Keratinocyte (primary cell): ENCODE measurements at regions not wholly inside any gene's neighbourhood (a gene's known extent, or its start where the extent isn't known, plus 50 kb on each side); places are given as distances from the start of the nearest gene placed in this dataset.
"Not testable (repeated sequence)": the region's sequence is repeated elsewhere in the genome, so short reads cannot be mapped to it uniquely, and the experiment has no call there.

Experiments used
- DNase-seq: peaks from one replicate; pipeline ENCODE4 v3.0.0-alpha.2; 2011; ENCODE audit warnings: low read depth, missing footprints, low spot score
- FAIRE-seq: peaks from 2 replicates; lab custom pipeline; 2011; peaks lifted over from hg19 to GRCh38; lab: Jason Lieb, UNC
- H2AFZ ChIP-seq: 2 replicates; pipeline ENCODE4 v1.6.0; 2012; ENCODE audit warnings: low read length, control low read depth, inconsistent platforms; ENCODE audit not compliant: control insufficient read depth
- H3K27ac ChIP-seq: 2 replicates; pipeline ENCODE4 v1.5.1; 2011; ENCODE audit warnings: low read length; ENCODE audit not compliant: control insufficient read depth, insufficient read depth
- H3K27me3 ChIP-seq: 3 replicates; pipeline ENCODE4 v1.6.0; 2011; ENCODE audit warnings: low read length; ENCODE audit not compliant: control insufficient read depth, insufficient read depth; ENCODE audit errors: extremely low read depth
- H3K36me3 ChIP-seq, 2 experiments: 2 replicates in 1 of 2; 3 replicates in 1 of 2; pipeline ENCODE4 v1.5.1; 2011; ENCODE audit warnings: low read length in 2 of 2, mild to moderate bottlenecking in 1 of 2; ENCODE audit not compliant: control insufficient read depth in 2 of 2, insufficient read depth in 2 of 2; ENCODE audit errors: extremely low read depth in 1 of 2
- H3K4me1 ChIP-seq: 3 replicates; pipeline ENCODE4 v1.5.1; 2011; ENCODE audit warnings: low read length; ENCODE audit not compliant: control insufficient read depth, insufficient read depth; ENCODE audit errors: extremely low read depth
- H3K4me2 ChIP-seq: 3 replicates; pipeline ENCODE4 v1.6.0; 2011; ENCODE audit warnings: low read depth, low read length; ENCODE audit not compliant: control insufficient read depth, insufficient read depth; ENCODE audit errors: extremely low read depth
- H3K4me3 ChIP-seq, 3 experiments: fragments of 200-600 bp in 1 of 3; sonication (generic) in 1 of 3; 2 replicates in 2 of 3; 3 replicates in 1 of 3; pipeline ENCODE4 v1.5.1; 2011 to 2016; ENCODE audit warnings: low read length in 3 of 3, mild to moderate bottlenecking in 3 of 3, control low read depth in 2 of 3, inconsistent platforms in 1 of 3, low read depth in 1 of 3, mixed read lengths in 1 of 3, mixed run types in 1 of 3, moderate library complexity in 1 of 3; ENCODE audit not compliant: control insufficient read depth in 2 of 3, insufficient read depth in 2 of 3; ENCODE audit errors: extremely low read depth in 1 of 3
- H3K79me2 ChIP-seq: 2 replicates; pipeline ENCODE4 v1.6.0; 2012; ENCODE audit warnings: low read length; ENCODE audit not compliant: control insufficient read depth, insufficient read depth
- H3K9ac ChIP-seq: 3 replicates; pipeline ENCODE4 v1.6.0; 2011; ENCODE audit warnings: low read length; ENCODE audit not compliant: control insufficient read depth, insufficient read depth; ENCODE audit errors: extremely low read depth
- H3K9me1 ChIP-seq: 3 replicates; pipeline ENCODE4 v1.6.0; 2011; ENCODE audit warnings: low read length; ENCODE audit not compliant: control insufficient read depth, insufficient read depth; ENCODE audit errors: extremely low read depth
- H3K9me3 ChIP-seq: 2 replicates; pipeline ENCODE4 v1.5.1; 2012; ENCODE audit warnings: low read depth, low read length; ENCODE audit not compliant: control insufficient read depth
- H4K20me1 ChIP-seq: 3 replicates; pipeline ENCODE4 v1.6.0; 2011; ENCODE audit warnings: low read length; ENCODE audit not compliant: control insufficient read depth, insufficient read depth; ENCODE audit errors: extremely low read depth
- CTCF ChIP-seq, 3 experiments: IDR thresholded peaks in 1 of 3; conservative IDR thresholded peaks in 1 of 3; optimal IDR thresholded peaks in 1 of 3; 2 replicates in 2 of 3; 3 replicates in 1 of 3; pipeline versions ENCODE3 to v1.5.1; 2011; ENCODE audit warnings: low read length in 3 of 3, mild to moderate bottlenecking in 3 of 3, moderate library complexity in 2 of 3, control low read depth in 1 of 3, inconsistent platforms in 1 of 3; ENCODE audit not compliant: insufficient read depth in 2 of 3; ENCODE audit errors: extremely low read depth in 1 of 3
- EZH2 ChIP-seq: IDR thresholded peaks from one replicate; pipeline ENCODE4 v1.6.1; 2012; ENCODE audit warnings: inconsistent platforms, mild to moderate bottlenecking, low read length, moderate library complexity
- dilution Hi-C: fragments of 300-500 bp; cut with MboI; formaldehyde crosslinking; loops from one replicate; pipeline ENCODE4 v1.7.0; 2020; ENCODE audit warnings: low sequenced_read_pairs; ENCODE audit not compliant: extremely low pct_ligation_motif_present

GRCh38 chr5:91776249-91776648 is 393.1 kb upstream of the ARRDC3 start:
- H3K4me2 ChIP-seq = no peak overlapping the region
- H3K27me3 ChIP-seq = no peaks in the 10 kb centered on the region
- H4K20me1 ChIP-seq = no peaks in the 10 kb centered on the region
- H3K9me1 ChIP-seq = no peaks in the 10 kb centered on the region
- TF ChIP-seq EZH2 (no peak), CTCF (optimal IDR thresholded peaks at IDR 0.05 in 1 of 3, IDR thresholded peaks at IDR 0.05 in 1 of 3, conservative IDR thresholded peaks at IDR 0.05 in 1 of 3; ENCODE audit: extremely low read depth in 1 of 3, insufficient read depth in 2 of 3, low read length in 3 of 3) (no peak)
- no peak overlapping the region for H2AFZ ChIP-seq
- H3K79me2 ChIP-seq = no peaks in the 10 kb centered on the region
- FAIRE-seq (no peak), DNase-seq (no peak)
- no peaks in the 10 kb centered on the region for H3K9me3 ChIP-seq
- dilution Hi-C loops = no loop called here
- H3K36me3 ChIP-seq = no peaks in the 10 kb centered on the region
- H3K4me1 ChIP-seq = no peaks in the 10 kb centered on the region
- H3K4me3 ChIP-seq = no peak overlapping the region
- no peak overlapping the region for H3K9ac ChIP-seq
- no peak overlapping the region for H3K27ac ChIP-seq

- Histone ChIP-seq H3K4me3 (no peak overlapping the region), H3K9ac (no peak overlapping the region), H2AFZ (no peak overlapping the region), H3K36me3 (no peaks in the 10 kb centered on the region), H3K79me2 (no peaks in the 10 kb centered on the region), H3K27ac (no peak overlapping the region), H3K9me3 (no peaks in the 10 kb centered on the region), H4K20me1 (no peaks in the 10 kb centered on the region), H3K4me2 (no peak overlapping the region), H3K9me1 (no peaks in the 10 kb centered on the region), H3K27me3 (no peaks in the 10 kb centered on the region), H3K4me1 (no peaks in the 10 kb centered on the region)
- FAIRE-seq = no peak
- dilution Hi-C loops = no loop called here
- no peak for DNase-seq
- TF ChIP-seq CTCF (optimal IDR thresholded peaks at IDR 0.05 in 1 of 3, IDR thresholded peaks at IDR 0.05 in 1 of 3, conservative IDR thresholded peaks at IDR 0.05 in 1 of 3; ENCODE audit: extremely low read depth in 1 of 3, insufficient read depth in 2 of 3, low read length in 3 of 3) = no peak
Measured at GRCh38 chr5:91770400-91770799, 387.3 kb upstream of the ARRDC3 start.

GRCh38 chr5:91757383-91757782 is 374.3 kb upstream of the ARRDC3 start:
- H3K27me3 ChIP-seq, H3K9ac ChIP-seq, H3K36me3 ChIP-seq, H4K20me1 ChIP-seq, dilution Hi-C loops, H3K9me1 ChIP-seq, H3K27ac ChIP-seq, H3K79me2 ChIP-seq, H2AFZ ChIP-seq, H3K9me3 ChIP-seq, H3K4me2 ChIP-seq, FAIRE-seq, H3K4me1 ChIP-seq, H3K4me3 ChIP-seq, DNase-seq: not testable (repeated sequence)
